Left lobe of liver (tissue), 2 donors: ENCODE measurements at regions not wholly inside any gene's neighbourhood (a gene's known extent, or its start where the extent isn't known, plus 50 kb on each side); places are given as distances from the start of the nearest gene placed in this dataset.
A peak's percentile ranks its signal among the peaks of the same experiment; 100 is the strongest.
"Not testable (repeated sequence)": the region's sequence is repeated elsewhere in the genome, so short reads cannot be mapped to it uniquely, and the experiment has no call there.

ENCODE experiments used
- ATAC-seq: fragments of 200-7000 bp; cut with Tn5 transposase; one replicate; pipeline ENCODE4 v1.9.1; 2020; ENCODE audit warnings: mild to moderate bottlenecking, moderate library complexity
- DNase-seq: peaks from one replicate; pipeline ENCODE4 v3.0.0-alpha.2; 2020; ENCODE audit warnings: low spot score
- donor health status: DM: no; HTN: no; CAD: no; lungs with moderate emphysema.
- donor health status: DM: no; HTN: yes; CAD: no.

GRCh38 chr11:42412590-42412989 lies 899.2 kb upstream of the API5 start:
- ATAC-seq (no peak), DNase-seq (no peak)

GRCh38 chr11:42417691-42418090 lies 894.1 kb upstream of the API5 start:
- DNase-seq = no peak
- ATAC-seq = no peak

- ATAC-seq (no peak), DNase-seq (no peak)
These were observed 889.7 kb upstream of the API5 start for GRCh38 chr11:42422090-42422489.

- DNase-seq, ATAC-seq: not testable (repeated sequence)
These were observed 876.9 kb upstream of the API5 start for GRCh38 chr11:42434911-42435310.

GRCh38 chr11:42444406-42444805 lies 867.4 kb upstream of the API5 start:
- no peak for ATAC-seq
- no peak for DNase-seq

- DNase-seq = no peak
- no peak for ATAC-seq
These were observed 849.1 kb upstream of the API5 start for GRCh38 chr11:42462558-42463310.

GRCh38 chr11:42465623-42466022 lies 846.2 kb upstream of the API5 start:
- no peak for ATAC-seq
- no peak for DNase-seq

GRCh38 chr11:42473106-42473505 lies 838.7 kb upstream of the API5 start:
- no peak for DNase-seq
- no peak for ATAC-seq

- DNase-seq (no peak), ATAC-seq (no peak)
These were observed 829.0 kb upstream of the API5 start for GRCh38 chr11:42482822-42483221.

GRCh38 chr11:42490506-42490905 lies 821.3 kb upstream of the API5 start:
- no peak for ATAC-seq
- DNase-seq = no peak

- no peak for DNase-seq
- no peak for ATAC-seq
These were observed 817.3 kb upstream of the API5 start for GRCh38 chr11:42494459-42494858.

GRCh38 chr11:42498971-42499370 lies 812.8 kb upstream of the API5 start:
- DNase-seq = no peak
- ATAC-seq = no peak

- DNase-seq (no peak), ATAC-seq (no peak)
These were observed 809.6 kb upstream of the API5 start for GRCh38 chr11:42502151-42502550.

GRCh38 chr11:42521994-42522393 lies 789.8 kb upstream of the API5 start:
- ATAC-seq = no peak
- DNase-seq = no peak

- DNase-seq (peak; percentile 54), ATAC-seq (peak; percentile 98)
These were observed 787.1 kb upstream of the API5 start for GRCh38 chr11:42524534-42525227.

GRCh38 chr11:42526426-42526825 lies 785.4 kb upstream of the API5 start:
- no peak for ATAC-seq
- no peak for DNase-seq

- ATAC-seq (no peak), DNase-seq (no peak)
These were observed 783.3 kb upstream of the API5 start for GRCh38 chr11:42528471-42528870.

GRCh38 chr11:42528911-42529310 lies 782.9 kb upstream of the API5 start:
- ATAC-seq (no peak), DNase-seq (no peak)

- no peak for DNase-seq
- ATAC-seq = no peak
These were observed 775.0 kb upstream of the API5 start for GRCh38 chr11:42536611-42537360.

GRCh38 chr11:42542336-42542735 lies 769.5 kb upstream of the API5 start:
- DNase-seq (no peak), ATAC-seq (no peak)

GRCh38 chr11:42543844-42544419 lies 767.9 kb upstream of the API5 start:
- DNase-seq (no peak), ATAC-seq (no peak)

GRCh38 chr11:42544726-42545125 lies 767.1 kb upstream of the API5 start:
- DNase-seq (no peak), ATAC-seq (no peak)
